ENCODE measurements at regions not wholly inside any gene's neighbourhood (a gene's known extent, or its start where the extent isn't known, plus 50 kb on each side); places are given as distances from the start of the nearest gene placed in this dataset.

DNA sequence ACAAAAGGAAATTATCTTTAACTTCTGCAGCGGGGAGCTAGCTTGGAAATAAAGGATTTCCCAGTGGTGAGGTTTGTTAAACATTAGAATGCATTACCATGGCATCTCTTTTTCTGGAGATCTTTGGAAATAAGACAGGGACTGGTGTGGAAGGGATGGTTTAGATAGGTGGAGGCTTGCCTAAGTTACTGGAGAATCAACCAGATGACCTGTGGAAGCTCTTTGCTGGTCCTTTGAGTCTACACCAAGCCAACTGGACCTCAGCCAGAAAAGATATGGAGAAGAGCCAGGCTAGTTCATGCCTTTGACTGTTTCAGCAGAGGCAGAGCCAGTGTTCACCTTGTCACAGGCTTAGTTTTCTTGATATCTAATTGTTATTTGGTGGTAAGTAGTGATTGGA, 134.7 kb downstream of the KCNRG start:
- TF ChIP-seq ZNF565 (CRISPR knock-in tag; conservative IDR thresholded peaks at IDR 0.05; ENCODE audit: low read depth) (no peak), ARNTL (CRISPR knock-in tag; IDR thresholded peaks at IDR 0.05; ENCODE audit: borderline replicate concordance, low read depth) (no peak), PPARA (CRISPR knock-in tag; IDR thresholded peaks at IDR 0.05; ENCODE audit: borderline replicate concordance) (no peak), GLIS3 (CRISPR knock-in tag; IDR thresholded peaks at IDR 0.05) (no peak), ZFP3 (CRISPR knock-in tag; IDR thresholded peaks at IDR 0.05) (no peak), RARB (CRISPR knock-in tag; IDR thresholded peaks at IDR 0.05) (no peak), POU6F1 (CRISPR knock-in tag; IDR thresholded peaks at IDR 0.05; ENCODE audit: borderline replicate concordance, low read depth) (no peak), ZFP30 (CRISPR knock-in tag; IDR thresholded peaks at IDR 0.05) (no peak), SNAI2 (CRISPR knock-in tag; IDR thresholded peaks at IDR 0.05) (no peak), TOX (CRISPR knock-in tag; IDR thresholded peaks at IDR 0.05; ENCODE audit: borderline replicate concordance) (no peak), CREB5 (CRISPR knock-in tag; IDR thresholded peaks at IDR 0.05; ENCODE audit: low read depth) (no peak), ZC3H10 (CRISPR knock-in tag; IDR thresholded peaks at IDR 0.05) (no peak)
- TF ChIP-seq, protein P1, sequence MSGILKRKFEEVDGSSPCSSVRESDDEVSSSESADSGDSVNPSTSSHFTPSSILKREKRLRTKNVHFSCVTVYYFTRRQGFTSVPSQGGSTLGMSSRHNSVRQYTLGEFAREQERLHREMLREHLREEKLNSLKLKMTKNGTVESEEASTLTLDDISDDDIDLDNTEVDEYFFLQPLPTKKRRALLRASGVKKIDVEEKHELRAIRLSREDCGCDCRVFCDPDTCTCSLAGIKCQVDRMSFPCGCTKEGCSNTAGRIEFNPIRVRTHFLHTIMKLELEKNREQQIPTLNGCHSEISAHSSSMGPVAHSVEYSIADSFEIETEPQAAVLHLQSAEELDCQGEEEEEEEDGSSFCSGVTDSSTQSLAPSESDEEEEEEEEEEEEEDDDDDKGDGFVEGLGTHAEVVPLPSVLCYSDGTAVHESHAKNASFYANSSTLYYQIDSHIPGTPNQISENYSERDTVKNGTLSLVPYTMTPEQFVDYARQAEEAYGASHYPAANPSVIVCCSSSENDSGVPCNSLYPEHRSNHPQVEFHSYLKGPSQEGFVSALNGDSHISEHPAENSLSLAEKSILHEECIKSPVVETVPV (CRISPR knock-in tag; IDR thresholded peaks at IDR 0.05): no peak
- TF ChIP-seq, protein P2, sequence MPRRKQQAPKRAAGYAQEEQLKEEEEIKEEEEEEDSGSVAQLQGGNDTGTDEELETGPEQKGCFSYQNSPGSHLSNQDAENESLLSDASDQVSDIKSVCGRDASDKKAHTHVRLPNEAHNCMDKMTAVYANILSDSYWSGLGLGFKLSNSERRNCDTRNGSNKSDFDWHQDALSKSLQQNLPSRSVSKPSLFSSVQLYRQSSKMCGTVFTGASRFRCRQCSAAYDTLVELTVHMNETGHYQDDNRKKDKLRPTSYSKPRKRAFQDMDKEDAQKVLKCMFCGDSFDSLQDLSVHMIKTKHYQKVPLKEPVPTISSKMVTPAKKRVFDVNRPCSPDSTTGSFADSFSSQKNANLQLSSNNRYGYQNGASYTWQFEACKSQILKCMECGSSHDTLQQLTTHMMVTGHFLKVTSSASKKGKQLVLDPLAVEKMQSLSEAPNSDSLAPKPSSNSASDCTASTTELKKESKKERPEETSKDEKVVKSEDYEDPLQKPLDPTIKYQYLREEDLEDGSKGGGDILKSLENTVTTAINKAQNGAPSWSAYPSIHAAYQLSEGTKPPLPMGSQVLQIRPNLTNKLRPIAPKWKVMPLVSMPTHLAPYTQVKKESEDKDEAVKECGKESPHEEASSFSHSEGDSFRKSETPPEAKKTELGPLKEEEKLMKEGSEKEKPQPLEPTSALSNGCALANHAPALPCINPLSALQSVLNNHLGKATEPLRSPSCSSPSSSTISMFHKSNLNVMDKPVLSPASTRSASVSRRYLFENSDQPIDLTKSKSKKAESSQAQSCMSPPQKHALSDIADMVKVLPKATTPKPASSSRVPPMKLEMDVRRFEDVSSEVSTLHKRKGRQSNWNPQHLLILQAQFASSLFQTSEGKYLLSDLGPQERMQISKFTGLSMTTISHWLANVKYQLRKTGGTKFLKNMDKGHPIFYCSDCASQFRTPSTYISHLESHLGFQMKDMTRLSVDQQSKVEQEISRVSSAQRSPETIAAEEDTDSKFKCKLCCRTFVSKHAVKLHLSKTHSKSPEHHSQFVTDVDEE (CRISPR knock-in tag; IDR thresholded peaks at IDR 0.05): no peak

Measured in SK-N-SH treated with all-trans-retinoic acid at 6 μM for 48 hours (cell line).